ENCODE measurements at regions not wholly inside any gene's neighbourhood (a gene's known extent, or its start where the extent isn't known, plus 50 kb on each side); places are given as distances from the start of the nearest gene placed in this dataset.

- H3K4me1 ChIP-seq (ENCODE audit: control insufficient read depth, insufficient read depth, low read length): 0 out of 2 replicates have a peak, but pooled peaks cover 2% of the 10 kb centered on the region
- WGBS, 2 experiments (ENCODE audit: extremely low coverage in 2 of 2, insufficient read length in 1 of 2): no CpG with 5 or more reads among the region's 1 CpG
- no peak overlapping the region for H4K91ac ChIP-seq (ENCODE audit: insufficient read depth, low read depth, low read length)
- H3K9me1 ChIP-seq (ENCODE audit: insufficient read depth, low read length): no peaks in the 10 kb centered on the region
- no peak overlapping the region for H3K23ac ChIP-seq (ENCODE audit: low read depth, low read length)
- no peak overlapping the region for H3K56ac ChIP-seq (ENCODE audit: extremely low read depth, insufficient read depth, low read length)
- H3K79me1 ChIP-seq (ENCODE audit: low read depth in 1 of 2, low read length in 2 of 2): no peaks in the 10 kb centered on the region
- H3K14ac ChIP-seq (replicated peaks; ENCODE audit: low read depth, low read length): no peak overlapping the region
- DNase-seq (peak; percentile 7), ATAC-seq (ENCODE audit: low read depth) (no peak)
- TF ChIP-seq CTCF (conservative IDR thresholded peaks at IDR 0.05; ENCODE audit: low read depth, low read length) (peak; percentile 30), NFE2L2 (IDR thresholded peaks at IDR 0.05; ENCODE audit: low read depth, low read length) (no peak)
- no peak overlapping the region for H2BK5ac ChIP-seq (ENCODE audit: low read depth, low read length, poor library complexity, severe bottlenecking)
- no peak overlapping the region for H4K8ac ChIP-seq (ENCODE audit: low read depth in 2 of 2, low read length in 2 of 2)
- ChIA-PET POLR2A (ENCODE audit: unreplicated experiment) (no interaction called here), CTCF (no interaction called here)
- no peak overlapping the region for H4K5ac ChIP-seq (ENCODE audit: low read depth, low read length)
- H3K4me3 ChIP-seq (ENCODE audit: insufficient read depth, low read depth, low read length): no peak overlapping the region
- no peak overlapping the region for H3K4me2 ChIP-seq (ENCODE audit: low read depth, low read length)
- no TSS peak for BruUV-seq (replicated peaks)
- dilution Hi-C loops (cut with HindIII; ENCODE audit: low sequenced_read_pairs, unreplicated experiment) (no loop called here), in situ Hi-C loops (cut with MboI; ENCODE audit: low sequenced_read_pairs) (no loop called here), intact Hi-C loops (cut with micrococcal nuclease) (no loop called here)
- H2AK5ac ChIP-seq (ENCODE audit: low read depth, low read length): no peak overlapping the region
- H3K27ac ChIP-seq (ENCODE audit: insufficient read depth, low read length): no peak overlapping the region
- no peak overlapping the region for H2AFZ ChIP-seq (replicated peaks; ENCODE audit: low read length, poor library complexity)
- no peak overlapping the region for H3K18ac ChIP-seq (ENCODE audit: low read depth, low read length)
- H2AK9ac ChIP-seq (replicated peaks; ENCODE audit: low read depth, low read length, poor library complexity): no peak overlapping the region
- no peaks in the 10 kb centered on the region for H3K9me3 ChIP-seq (ENCODE audit: control insufficient read depth, insufficient read depth, low read length)
- H2BK15ac ChIP-seq (ENCODE audit: low read depth, low read length): no peak overlapping the region
- no peak overlapping the region for H2BK120ac ChIP-seq (ENCODE audit: low read depth, low read length)
- H3K4ac ChIP-seq (ENCODE audit: low read depth, low read length): no peak overlapping the region
- H2BK20ac ChIP-seq (ENCODE audit: low read depth, low read length): no peak overlapping the region
- no peaks in the 10 kb centered on the region for H3K27me3 ChIP-seq (ENCODE audit: control insufficient read depth, insufficient read depth, low read length)
- H4K20me1 ChIP-seq (ENCODE audit: insufficient read depth, low read length): no peaks in the 10 kb centered on the region
- H3K36me3 ChIP-seq (ENCODE audit: control insufficient read depth, insufficient read depth, low read length): no peaks in the 10 kb centered on the region
- no peak overlapping the region for H3K9ac ChIP-seq (ENCODE audit: low read depth, low read length)
Measured at GRCh38 chr5:128695791-128696530, 157.9 kb upstream of the FBN2 start.
